GM10266 (cell line): ENCODE measurements at regions not wholly inside any gene's neighbourhood (a gene's known extent, or its start where the extent isn't known, plus 50 kb on each side); places are given as distances from the start of the nearest gene placed in this dataset.

Experiments
- DNase-seq: peaks from one replicate; pipeline ENCODE4 v3.0.0; 2012; ENCODE audit errors: extremely low spot score
- CTCF ChIP-seq: IDR thresholded peaks from 2 replicates; pipeline ENCODE4 v1.5.1; 2012; ENCODE audit warnings: mild to moderate bottlenecking, low read depth; ENCODE audit not compliant: control insufficient read depth, insufficient read depth; ENCODE audit errors: missing control alignments

DNA sequence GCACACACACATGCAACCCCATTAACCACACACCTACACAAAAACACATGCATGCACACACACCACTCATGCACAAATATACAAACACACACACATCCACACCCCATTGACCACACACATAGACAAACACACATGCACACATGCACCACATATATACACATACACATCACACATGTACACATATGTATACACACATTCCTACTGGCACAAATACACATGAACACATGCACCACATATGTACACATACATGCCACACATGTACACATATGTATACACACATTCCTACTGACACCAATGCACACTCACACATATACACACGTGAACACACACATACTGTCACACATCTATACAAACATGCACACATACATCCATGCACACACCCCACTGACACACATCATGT lies 212.5 kb upstream of the PPP2R2D start:
- TF ChIP-seq CTCF: no peak
- DNase-seq: no peak

DNA sequence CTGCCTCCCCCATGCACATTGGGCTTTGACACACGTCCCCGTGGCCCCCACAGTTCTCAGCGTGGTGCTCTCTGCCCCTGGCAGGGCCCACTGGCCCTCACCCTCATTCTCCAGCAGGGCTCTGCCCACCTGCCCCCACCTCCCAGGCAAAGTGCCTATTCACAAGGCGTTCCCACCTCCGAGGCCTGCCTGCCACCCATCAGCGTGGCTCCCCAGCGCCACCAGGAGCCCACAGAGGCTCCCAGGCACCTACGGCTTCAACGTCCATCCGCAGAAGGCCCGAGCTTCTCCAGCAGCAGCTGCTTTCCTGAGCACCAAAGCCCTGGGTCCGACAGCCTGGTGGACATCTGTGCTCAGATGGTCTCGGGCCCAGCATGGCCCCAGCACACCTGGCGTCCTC lies 211.8 kb upstream of the PPP2R2D start:
- TF ChIP-seq CTCF: no peak
- no peak for DNase-seq

DNA sequence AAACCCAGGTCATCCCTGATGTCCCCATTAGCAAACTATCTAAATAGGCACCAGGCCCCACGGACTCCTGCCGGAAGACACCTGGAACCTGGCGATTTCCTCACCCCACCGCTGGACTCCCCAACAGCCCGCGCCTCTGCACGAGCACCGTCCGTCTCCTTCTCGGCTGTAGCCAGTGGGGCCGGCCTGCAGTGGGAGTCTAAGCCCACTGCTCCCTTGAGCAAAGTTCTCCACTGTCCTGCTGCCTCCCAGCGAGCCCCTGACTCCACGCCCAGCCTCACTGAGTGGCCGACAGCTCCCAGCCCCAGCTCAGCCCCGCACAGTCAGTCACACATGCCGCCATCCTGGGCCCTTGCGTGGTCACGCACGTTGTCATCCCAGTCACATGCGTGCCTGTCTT lies 211.3 kb upstream of the PPP2R2D start:
- no peak for DNase-seq
- no peak for TF ChIP-seq CTCF

DNA sequence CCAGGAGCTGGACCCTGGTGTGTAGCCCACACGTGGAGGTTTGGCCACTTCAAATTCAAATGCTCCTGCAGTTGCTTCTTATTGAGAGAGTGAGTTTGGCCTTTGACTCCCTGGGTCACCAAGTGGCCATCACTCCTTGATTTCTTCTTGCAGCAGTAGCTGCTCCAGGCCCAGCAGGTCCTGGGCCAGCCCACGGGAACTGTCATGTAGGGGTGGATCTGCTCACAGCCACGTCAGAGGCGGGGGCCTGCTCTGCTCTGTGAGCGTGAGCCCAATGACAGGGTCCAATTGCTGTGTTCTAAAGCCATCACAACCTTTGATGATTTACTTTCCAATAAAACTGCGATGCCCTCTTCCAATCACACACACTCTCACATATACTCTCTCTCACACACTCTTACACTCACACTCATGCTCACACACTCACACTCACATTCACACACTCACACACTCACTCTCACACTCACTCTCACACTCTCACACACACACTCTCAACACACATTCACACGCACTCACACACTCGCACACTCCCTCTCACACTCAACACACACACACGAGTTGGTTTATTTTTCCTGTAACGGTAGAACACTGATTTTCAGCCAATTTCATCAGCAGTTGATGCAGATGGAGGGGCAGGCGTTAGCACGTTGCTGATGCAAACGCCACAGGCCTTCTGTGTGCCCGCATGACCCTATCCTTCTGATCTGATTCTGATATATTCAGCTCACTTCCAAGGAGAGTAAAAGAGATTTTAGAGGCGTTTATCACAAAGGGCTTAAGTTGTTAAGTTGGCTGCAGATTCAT lies 210.7 kb upstream of the PPP2R2D start:
- no peak for DNase-seq
- no peak for TF ChIP-seq CTCF

GRCh38 chr10:131690805-131691239 lies 210.0 kb upstream of the PPP2R2D start:
- TF ChIP-seq CTCF: no peak
- DNase-seq: no peak

DNA sequence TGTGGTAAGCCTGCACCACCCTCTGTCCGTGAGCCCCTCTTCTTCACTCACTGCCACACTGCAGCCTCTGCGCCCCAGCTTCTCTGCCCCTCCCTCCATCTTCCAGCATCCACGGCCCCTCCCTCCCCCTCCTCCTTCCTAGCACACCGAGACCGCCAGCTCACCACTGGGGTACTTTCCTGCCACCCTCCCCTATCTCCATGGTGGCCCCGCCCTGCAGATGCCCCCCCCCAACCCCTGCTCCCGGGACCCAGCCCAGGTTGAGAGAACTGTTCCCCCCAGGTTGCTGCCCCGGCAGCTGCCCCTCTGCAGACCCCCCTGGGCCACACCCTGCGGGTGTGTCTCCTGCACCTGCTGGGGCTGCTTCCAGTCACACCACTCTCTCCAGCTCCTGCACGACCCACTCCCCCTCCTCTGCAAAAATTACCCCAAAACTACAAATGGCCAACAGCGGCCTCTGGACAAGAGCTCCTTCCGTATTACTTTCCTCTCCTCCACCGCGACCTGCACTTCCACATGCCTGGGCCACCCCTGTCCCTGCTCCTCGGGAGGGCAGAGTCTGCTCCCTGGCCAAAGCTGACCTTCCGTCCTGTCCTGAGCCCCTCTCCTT lies 209.2 kb upstream of the PPP2R2D start:
- no peak for TF ChIP-seq CTCF

DNA sequence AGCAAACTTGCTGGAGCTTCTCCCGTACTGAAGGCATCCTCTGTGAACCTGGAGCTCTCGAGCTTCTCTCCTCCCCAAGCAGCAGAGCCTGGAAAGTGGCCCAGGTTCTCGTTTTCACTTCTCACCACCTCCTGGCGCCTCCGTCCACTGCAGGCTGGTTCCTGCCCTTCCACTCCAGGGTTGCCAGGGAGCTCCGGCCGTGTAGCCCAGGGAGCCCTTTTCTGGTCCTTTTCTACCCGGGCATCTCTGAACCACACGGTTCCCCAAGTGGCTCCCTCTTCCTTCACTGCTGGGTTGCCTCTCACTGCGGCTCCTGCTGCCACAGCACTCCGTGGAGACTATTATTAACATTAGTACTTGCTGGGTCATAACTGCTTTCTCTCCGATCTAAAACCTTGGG lies 208.6 kb upstream of the PPP2R2D start:
- TF ChIP-seq CTCF: no peak
- DNase-seq: no peak

More for the DNA sequence above, 209.2 kb upstream of the PPP2R2D start:
- no peak for DNase-seq
